Stomach (tissue), 4 donors: ENCODE measurements at regions not wholly inside any gene's neighbourhood (a gene's known extent, or its start where the extent isn't known, plus 50 kb on each side); places are given as distances from the start of the nearest gene placed in this dataset.

Experiments
- CTCF ChIP-seq, 7 experiments: fragments of 450-650 bp in 4 of 7; fragments of 200-600 bp in 3 of 7; sonication (generic) in 3 of 7; IDR thresholded peaks; one replicate each; pipeline ENCODE4 v1.5.1; 2016 to 2019; ENCODE audit warnings: antibody characterized with exemption in 7 of 7, control low read depth in 2 of 7, mild to moderate bottlenecking in 1 of 7
- EP300 ChIP-seq: sonication (generic); formaldehyde crosslinking; IDR thresholded peaks from one replicate; pipeline ENCODE4 v1.6.1; 2017; ENCODE audit warnings: antibody characterized with exemption
- POLR2A ChIP-seq, 4 donors: fragments of 450-650 bp; IDR thresholded peaks; one replicate each; pipeline ENCODE4 v1.6.1; 2016; ENCODE audit warnings: antibody characterized with exemption in 4 of 4, control low read depth in 2 of 4, mild to moderate bottlenecking in 1 of 4, moderate library complexity in 1 of 4

GRCh38 chrX:42496239-42496638, 281.7 kb downstream of the PPP1R2C start:
- no peak for TF ChIP-seq POLR2A (IDR thresholded peaks at IDR 0.05)
- no peak for TF ChIP-seq EP300
- no peak for TF ChIP-seq CTCF (IDR thresholded peaks at IDR 0.05)
